HG03521 (cell line): ENCODE measurements at regions not wholly inside any gene's neighbourhood (a gene's known extent, or its start where the extent isn't known, plus 50 kb on each side); places are given as distances from the start of the nearest gene placed in this dataset.
"Not testable (repeated sequence)": the region's sequence is repeated elsewhere in the genome, so short reads cannot be mapped to it uniquely, and the experiment has no call there.

Experiments
- ATAC-seq: cut with Tn5 transposase; IDR thresholded peaks from one replicate; pipeline ENCODE4 v1.9.1; 2021; ENCODE audit warnings: mild to moderate bottlenecking, moderate library complexity; ENCODE audit not compliant: unreplicated experiment

DNA sequence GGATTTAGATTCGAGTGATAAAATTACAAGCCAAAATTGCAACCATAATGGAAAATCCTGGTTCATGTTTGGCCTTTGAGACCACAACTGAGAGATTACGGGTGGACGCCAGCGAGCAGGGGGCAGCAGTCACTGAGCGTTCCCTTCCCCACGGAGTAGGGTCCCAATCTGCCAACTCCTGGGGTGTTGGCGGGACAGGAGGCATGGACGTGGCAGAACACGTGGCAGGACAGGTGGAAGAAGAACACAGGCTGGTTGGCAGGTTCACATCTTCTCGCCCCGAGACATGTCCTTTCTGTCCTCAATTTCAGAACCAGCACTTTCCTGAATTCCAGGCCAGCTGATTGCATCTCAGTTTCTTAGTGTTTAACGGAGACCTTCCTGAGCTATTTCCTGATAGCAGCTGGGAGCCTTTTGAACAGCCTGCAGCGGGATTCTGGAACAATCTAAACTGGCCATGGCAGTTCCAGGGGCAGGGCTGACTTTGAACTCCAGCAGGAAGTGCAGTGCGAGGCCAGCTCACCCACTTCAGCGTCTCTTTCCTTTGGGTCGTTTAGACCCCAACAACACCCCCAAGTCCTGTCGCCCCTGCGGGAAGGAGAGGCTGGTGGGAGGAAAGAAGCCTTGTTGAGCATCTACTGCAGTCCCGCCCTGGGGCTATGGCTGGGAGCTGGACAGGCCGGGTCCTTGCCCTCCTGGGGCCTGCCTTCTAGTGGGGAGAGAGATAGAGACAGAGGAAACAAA, 159.1 kb upstream of the FOXF1 start:
- ATAC-seq: no peak

DNA sequence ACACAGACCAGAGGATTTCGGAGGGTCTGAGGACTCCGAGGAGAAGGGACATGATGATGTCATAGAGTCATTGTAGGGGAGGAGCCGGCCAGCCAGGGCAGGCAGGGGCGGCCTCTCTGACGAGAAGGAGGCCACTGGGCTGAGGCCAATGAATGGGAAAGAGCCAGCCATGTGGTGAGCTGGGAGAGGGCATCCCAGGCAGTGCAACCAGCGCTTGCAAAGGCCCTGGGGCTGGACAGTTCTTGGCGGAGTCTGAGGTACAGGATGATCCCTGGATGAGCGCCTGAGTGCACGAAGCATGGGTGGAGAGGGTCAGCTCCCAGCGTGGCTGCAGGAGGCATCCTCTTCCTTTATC, 158.6 kb upstream of the FOXF1 start:
- ATAC-seq: not testable (repeated sequence)

DNA sequence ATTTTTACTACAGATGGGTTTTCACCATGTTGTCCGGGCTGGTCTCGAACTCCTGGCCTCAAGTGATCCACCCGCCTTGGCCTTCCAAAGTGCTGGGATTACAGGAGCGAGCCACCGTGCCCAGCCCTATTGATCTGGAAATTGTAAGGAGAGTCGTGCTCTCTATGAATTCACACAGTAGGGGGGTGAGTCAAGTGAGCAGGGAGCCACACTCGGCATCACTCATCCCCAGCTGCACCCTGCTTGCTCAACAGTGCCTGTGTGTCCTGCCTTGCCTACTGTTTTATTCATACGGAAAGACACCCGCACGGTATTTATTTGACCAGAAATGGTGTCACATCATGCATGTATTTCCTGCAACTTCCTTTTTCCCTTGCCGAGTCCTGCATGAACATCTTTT, 157.2 kb upstream of the FOXF1 start:
- ATAC-seq: no peak

DNA sequence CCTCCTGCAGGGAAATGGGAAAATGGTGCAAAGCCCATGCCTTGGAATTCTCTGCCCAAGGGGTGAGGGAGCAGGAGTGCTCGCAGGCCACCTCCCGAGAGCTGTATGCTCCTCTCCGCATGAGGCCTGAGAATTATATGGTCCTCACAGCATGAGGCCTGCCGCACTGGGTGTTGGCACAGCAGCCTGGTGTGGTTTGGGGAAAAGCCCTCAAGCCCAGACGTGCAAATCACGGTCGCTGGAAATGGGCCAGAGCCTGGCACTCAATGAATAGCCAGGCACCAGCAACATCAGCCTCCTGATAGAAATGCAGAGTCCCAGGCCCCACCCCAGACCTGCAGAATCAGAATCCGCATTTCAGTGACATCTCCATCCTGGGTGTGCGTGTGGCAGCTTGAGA, 156.4 kb upstream of the FOXF1 start:
- no peak for ATAC-seq

DNA sequence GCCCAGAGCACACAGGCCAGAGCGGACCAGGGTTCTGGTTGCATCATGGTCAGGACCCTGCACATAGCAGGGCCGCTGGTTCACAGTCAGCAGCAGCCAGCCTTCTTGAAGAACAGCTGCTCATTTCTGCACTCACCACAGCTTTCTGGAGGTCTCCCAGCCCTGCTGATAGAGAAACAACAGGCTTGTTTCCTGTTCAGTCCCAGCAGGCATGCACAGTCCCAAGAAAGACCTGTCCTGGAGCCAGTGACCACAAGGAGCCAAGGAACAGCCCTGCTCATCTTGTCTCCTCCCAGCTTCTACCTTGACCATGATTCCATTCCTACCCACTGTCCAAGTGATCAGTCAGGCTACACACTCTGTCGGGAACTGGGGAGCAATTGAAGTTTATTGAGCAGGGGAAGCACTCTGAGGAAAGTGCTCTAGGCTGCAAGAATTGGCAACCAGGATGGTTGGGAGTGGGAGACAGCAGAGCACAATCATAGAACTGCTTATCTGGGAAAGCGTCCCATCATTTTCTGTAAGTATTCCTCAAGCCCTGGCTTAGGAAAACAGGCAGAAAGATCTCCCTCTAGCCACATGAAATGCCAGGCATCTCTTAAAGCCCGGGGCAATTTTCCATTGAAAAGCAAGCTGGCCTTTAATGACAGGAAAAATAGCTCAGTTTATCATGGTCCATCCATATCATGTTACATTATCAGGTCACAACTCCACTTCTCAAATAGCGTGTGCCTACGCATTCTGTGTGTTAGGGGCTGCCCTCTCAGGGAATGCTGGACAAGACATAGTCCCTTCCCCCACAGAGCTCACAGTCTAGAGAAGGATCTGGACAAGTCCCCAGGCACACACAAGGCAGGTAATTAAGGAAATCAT, 155.4 kb upstream of the FOXF1 start:
- no peak for ATAC-seq

DNA sequence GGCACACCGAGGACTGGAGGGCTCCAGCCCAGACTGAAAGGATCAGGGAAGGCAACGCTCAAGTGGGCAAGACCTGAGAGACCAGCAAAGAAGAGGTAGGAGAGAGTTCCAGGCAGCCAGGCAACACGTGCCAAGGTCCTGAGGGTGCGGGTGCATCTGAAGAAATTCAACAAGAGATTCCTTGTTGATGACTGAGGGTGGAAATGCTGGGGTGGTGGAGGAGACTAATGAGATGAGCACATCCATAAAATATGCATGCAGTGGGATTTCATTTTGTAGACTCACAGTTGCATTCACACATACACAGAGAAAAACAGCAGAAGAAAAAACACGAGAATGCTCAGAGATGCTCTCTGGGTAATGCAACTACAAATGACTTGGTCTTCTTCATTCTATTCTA, 154.8 kb upstream of the FOXF1 start:
- no peak for ATAC-seq

DNA sequence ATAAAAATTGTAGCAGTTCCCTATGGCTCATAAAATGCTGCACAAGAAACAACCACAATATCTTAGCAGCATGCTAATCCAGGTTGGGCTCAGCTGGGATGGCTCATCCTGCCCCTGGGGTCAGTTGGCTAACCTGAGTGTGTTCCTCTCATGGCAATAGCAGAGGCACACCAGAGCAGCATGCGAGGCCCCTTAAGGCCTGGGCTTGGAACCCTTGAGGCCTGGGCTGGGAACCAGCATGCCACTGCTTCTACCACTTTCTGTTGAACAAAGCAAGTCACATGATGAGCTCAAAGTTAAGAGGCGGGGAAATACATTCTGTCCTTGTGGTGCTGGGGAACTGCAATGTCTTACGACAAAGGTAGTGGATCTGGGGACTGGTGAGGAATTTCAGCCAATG, 154.4 kb upstream of the FOXF1 start:
- no peak for ATAC-seq

DNA sequence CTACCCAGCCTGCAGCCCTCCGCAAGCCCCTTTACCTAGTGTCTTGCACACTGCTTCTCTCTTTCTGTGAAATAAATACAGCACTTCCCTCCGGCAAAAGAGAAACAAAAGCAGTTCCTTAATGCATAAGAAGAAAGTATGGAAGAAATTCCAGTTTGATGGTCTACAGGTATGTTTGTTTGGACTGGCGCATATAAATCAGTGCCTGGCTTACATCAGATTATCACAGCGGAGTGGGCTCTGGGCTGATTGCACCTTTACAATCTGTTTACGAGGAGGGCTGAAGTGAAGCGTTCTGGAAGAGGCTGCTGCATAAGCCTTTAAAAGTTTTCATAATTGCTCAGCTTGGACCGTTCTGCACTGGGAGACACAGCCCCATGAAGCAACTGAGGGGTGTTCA, 153.5 kb upstream of the FOXF1 start:
- no peak for ATAC-seq

DNA sequence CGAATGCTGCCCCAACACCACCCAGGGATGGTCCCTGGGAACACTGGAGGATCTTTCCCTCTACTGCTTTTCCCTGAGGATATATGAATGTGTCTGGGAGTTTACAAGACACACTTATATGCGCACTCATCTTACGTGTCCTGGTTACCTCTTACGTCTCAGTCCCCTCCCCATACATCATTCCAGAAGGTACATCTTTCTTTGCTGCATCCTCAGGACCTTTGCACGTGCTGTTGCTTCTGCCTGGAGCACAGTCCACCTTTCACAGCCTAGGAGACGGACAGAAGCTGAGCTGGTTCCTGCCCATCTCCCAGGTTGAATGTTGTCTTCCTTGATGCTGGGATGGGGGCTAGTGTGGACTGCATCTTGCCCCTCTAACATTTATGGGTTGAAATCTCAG, 153.0 kb upstream of the FOXF1 start:
- ATAC-seq: no peak

DNA sequence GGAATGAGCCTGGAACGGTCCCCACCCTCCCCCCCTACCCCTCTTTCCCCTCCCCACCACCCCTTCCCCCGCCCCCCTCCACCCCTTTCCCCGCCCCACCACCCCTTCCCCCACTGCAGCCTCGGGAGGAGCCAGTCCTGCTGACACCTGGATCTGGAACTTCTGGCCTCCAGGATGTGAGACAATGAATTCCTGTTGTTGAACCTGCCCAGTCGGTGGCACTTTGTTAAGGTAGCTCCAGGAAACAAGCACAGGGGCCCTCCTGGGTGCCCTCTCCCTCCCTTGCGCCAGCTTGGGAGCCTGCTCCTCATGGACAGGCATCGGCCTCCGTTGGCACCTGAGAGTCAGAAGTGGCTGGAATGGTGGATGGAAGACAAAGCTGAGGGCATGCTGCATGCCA, 152.4 kb upstream of the FOXF1 start:
- no peak for ATAC-seq

DNA sequence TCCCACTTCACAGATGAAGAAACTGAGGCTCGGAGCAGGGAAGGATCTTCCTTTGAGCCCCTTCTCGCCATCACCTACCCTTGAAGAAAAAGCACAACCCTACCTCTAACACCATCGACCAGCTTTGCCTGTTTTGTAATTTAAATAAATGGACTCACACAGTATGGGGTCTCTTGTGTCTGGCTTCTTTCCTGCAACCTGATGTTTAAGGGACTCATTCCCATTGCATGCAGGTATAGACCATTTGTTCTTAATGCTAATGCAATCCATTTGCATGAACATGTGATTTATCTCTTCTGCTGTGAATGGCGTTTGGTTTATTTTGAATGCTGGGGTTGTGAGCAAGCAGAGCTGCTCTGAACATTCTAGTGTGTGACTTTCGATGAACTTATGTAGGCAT, 150.8 kb upstream of the FOXF1 start:
- no peak for ATAC-seq

DNA sequence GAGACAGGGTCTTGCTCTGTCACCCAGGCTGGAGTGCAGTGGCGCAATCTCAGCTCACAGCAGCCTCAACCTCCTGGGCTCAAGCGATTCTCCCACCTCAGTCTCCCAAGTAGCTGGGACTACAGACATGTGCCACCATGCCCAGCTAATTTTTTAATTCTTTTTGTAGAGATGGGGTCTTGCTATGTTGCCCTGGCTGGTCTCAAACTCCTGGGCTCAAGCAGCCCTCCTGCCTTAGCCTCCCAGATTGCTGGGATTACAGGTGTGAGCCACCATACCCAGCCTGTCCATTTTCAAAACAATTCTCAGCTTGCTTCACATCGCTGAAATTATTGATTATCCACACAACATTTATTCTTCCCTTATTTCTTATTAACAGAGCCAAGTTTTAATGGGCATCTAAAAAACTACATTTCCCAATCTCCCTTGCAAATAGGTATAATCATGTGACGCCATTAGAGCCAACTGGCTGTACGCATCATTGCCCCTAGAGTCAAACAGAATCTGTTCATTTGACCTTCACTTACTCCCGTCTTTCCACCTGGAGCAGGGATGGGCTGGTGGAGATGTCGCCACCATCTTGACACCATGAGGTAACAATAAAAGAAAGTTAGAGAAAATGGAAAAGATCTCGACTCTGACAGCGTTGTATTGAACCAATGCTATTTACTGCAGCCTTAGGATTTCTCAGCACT, 148.0 kb upstream of the FOXF1 start:
- no peak for ATAC-seq

DNA sequence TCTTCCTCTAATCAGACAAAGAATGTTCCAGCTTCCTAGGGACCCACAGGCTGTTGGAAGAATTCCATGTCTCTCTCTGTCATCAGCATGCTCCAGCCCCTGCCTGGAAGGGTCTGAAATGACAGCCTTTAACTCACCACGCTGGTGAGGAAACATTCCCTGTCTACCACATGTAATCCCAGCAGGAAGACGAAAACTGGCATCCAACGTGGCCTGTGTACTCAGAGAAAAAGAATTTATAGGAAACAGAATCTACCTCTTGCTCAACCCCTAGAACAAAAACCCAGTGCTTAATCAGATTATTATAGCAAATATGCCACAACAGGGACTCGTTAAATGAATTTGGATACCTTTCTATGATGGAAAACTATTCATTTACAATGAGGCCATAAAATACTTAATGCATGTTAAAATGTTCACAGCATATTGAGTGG, 147.3 kb upstream of the FOXF1 start:
- ATAC-seq: no peak

DNA sequence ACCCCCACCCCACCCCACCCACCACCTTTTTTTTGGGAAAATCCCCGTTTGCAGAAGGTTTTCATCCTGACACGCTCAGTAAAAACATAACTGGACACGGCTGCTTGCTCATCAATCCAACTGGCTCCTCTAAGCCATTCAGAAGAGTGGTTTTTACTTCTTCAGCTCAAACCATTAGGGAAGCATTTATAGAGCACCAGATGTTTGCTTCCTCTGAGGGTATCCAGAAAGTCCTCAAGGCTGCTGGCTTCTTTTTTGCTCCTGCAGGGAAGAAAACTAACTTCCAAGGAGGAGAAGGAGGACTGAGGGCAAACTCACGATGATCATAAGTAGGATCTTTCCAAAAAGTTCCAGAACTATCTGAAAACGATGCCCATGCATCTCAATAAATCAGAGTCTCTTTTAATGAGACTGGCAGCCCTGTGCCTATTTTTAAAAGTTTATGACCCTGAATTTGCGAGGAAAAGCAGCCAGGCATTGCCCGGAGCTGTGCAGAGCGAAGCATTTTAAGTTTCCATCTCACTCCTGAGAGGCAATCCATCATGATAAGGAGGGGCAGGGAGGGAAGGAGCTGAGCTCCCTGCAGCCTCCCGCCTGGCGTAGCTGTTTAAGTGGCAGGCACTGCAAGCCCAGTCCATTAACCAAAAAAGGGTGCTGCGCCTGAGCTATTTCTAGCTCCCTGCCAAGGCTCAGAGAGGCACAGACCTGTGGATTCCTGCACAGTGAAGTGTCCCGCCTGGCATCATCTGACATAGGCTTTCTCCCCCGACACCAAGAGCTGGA, 146.3 kb upstream of the FOXF1 start:
- no peak for ATAC-seq

DNA sequence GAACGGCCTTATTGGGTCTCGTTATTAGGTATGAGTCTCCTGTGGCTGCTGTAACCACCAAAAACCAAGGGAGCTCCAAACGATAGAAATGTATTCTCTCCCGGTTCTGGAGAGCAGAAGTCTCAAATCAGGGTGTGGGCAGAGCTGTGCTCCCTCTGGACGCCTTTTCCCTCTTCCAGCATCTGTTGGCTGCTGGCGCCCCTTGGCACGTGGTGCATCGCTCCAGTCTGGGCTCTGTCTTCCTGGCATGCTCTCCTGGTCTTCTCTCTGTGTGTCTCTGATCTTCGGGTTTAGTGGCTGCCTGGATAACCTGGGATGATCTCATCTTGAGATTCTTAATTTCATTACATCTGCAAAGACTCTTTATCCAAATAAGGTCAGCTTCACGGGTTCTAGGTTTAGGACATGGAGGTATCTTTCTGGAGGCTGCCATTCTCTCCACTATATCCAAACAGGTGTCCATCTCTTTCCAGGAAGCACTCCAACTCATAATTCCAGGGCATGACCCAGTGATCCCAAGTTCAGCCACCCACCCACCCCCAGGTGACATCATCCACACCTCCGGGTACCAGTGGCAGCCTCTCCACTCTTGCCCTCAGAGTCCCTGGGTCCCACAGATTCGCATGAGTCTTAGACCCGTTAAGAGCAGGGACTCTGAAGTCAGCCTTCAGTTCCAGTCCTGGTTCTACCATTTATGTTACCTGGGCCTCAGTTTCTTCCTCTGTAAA, 145.5 kb upstream of the FOXF1 start:
- no peak for ATAC-seq

DNA sequence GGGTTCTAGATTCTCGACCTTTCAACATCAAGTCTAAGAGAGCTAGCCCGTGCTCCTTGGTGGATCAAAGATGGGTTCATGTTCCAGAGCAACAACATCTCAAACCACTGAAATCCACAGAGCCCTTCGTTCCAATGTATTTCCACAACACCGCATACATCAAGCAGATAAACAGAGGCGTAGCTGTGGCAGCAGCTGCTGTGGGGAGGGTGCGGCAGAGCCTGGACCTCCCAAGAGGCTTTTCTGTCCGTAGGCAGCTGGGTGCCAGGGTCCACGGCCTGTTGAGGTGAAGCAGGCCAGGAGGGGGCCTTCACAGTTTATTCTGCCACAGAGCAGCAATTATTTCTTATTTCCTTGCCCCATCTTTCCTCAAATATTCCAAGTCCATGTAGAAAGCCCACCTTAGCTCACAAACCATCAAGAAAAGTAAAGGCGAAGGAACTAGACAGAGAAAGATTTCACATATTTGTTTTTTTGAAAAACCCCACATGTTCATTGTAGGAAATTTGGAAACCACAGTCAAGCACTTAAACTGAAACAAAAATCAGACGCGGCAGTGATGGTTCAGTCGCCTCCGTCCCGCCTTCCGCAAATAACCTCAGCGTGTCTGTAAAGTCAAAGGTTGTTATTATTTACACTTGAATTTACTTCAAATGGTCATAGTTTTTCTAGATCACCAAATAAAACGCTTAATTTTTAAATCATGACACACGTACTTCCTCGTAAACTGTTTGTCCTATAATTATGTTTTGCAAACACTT, 144.6 kb upstream of the FOXF1 start:
- no peak for ATAC-seq

DNA sequence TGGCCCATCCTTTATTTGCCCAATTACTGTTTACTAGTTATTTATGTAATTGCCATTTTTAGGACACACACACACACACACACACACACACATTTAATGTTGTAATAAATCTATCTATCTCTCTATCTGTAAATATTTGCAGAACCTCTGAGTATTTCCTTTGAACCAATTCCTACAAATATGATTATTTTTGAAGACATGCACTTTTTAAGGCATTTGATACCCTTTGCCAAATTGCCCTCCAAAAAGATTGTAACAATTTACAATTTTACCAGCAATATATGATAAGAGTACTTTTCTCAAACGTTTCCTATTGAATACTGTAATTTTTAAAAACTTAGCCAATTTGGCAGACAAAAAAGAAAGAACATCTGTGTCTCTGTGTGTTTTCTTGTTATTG, 143.8 kb upstream of the FOXF1 start:
- ATAC-seq: no peak

DNA sequence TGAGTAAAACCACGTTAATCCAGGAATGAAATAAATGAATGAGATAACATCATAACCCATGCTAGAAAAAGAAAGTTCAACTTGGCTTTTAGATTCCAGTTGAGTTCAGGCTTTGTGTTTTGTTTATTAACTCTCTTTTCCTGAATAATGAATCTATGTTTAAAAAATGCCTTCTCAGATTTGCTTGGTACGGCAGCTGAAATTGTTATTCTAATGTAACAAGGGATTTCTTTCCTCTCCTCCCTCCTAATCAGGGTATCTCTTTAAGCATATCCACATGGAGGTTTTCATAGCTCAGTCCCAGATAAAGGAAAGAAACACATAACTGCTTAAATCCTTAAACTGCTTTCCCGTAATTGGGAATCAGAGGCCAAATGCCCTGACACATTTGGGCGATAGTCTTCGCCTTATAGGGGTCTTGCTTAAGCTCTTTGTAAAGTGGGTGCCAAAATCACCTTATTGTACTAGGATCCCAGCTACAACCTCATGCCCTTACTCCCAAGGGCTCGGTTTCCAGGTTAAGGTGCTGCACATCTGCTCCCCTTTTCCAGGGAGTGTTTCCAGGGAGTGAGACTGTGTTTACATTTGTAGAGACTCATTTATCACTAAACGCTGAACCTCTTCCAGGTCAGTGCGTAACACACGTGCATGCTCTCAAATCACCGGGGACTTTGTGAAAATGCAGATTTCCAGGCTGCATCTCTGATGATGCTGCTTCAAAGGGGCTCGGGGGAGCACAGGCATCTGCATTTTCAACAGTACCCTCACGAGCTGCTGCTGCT, 142.8 kb upstream of the FOXF1 start:
- ATAC-seq: no peak

DNA sequence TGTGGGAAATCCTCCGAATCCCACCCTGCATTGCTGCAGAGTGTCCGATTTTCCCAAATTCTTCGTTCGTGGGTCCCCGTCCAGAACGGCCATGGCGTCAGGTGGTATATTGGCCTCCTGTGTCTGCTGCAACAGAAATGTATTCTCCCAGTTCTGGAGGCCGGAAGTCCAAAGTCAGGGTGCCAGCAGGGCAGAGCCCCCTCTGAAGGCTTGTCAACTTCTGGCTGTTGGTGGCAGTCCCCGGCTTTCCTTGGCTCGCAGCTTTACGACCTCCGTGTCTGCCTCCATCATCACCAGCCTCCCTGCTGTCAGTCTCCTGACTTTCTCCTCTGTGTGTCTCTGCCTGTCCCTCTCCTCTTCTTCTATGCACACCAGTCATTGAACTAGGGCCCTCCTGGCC, 142.1 kb upstream of the FOXF1 start:
- ATAC-seq: no peak
